ENCODE measurements at regions not wholly inside any gene's neighbourhood (a gene's known extent, or its start where the extent isn't known, plus 50 kb on each side); places are given as distances from the start of the nearest gene placed in this dataset.

DNA sequence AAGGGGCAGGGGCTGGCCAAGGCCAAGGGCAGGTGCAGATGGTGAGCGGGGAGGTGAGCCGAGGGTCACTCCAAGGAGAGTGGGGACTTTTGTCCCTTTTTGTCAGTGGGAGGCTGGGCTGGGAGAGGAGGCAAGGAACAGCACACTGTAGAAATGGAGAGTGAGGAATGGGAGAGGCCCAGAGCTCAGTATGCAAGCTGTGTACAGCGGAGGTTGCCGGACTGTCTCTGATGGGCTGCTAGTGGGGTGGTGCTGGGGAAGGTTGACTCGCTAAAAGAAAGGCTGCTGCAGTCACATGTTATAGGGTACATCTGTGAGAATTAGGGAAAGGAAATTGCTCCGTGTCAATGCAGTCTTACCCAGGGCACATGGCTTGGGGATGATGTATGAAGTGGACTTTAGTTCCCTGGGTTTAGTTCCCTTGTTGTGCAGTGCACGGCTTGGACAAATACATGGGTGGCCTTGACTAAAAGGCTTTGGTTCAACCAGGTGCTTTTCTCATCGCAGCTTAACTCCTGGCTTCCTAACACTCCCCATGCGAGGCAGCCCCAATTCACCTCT lies 57.1 kb upstream of the STX18 start:
- TF ChIP-seq, protein P1, sequence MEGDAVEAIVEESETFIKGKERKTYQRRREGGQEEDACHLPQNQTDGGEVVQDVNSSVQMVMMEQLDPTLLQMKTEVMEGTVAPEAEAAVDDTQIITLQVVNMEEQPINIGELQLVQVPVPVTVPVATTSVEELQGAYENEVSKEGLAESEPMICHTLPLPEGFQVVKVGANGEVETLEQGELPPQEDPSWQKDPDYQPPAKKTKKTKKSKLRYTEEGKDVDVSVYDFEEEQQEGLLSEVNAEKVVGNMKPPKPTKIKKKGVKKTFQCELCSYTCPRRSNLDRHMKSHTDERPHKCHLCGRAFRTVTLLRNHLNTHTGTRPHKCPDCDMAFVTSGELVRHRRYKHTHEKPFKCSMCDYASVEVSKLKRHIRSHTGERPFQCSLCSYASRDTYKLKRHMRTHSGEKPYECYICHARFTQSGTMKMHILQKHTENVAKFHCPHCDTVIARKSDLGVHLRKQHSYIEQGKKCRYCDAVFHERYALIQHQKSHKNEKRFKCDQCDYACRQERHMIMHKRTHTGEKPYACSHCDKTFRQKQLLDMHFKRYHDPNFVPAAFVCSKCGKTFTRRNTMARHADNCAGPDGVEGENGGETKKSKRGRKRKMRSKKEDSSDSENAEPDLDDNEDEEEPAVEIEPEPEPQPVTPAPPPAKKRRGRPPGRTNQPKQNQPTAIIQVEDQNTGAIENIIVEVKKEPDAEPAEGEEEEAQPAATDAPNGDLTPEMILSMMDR (IDR thresholded peaks at IDR 0.05; ENCODE audit: low read depth, low read length, poor library complexity, severe bottlenecking), result no peak
- no peak for TF ChIP-seq EZH2phosphoT487 (IDR thresholded peaks at IDR 0.05; ENCODE audit: borderline replicate concordance, low read length)
